NCI-H2196 treated with DMSO at 0.1 percent for 48 hours (cell line): ENCODE measurements at regions not wholly inside any gene's neighbourhood (a gene's known extent, or its start where the extent isn't known, plus 50 kb on each side); places are given as distances from the start of the nearest gene placed in this dataset.
A peak's percentile ranks its signal among the peaks of the same experiment; 100 is the strongest.

Experiments
- DNase-seq: peaks from one replicate; lab custom pipeline; 2025; ENCODE audit not compliant: unreplicated experiment; lab: John Stamatoyannopoulos, UW

- DNase-seq = peak; percentile 49
These were observed 495.1 kb downstream of the RPS24 start for GRCh38 chr10:78528749-78529204.

- DNase-seq = peak; percentile 54
These were observed 495.6 kb downstream of the RPS24 start for GRCh38 chr10:78529262-78529661.

- no peak for DNase-seq
These were observed 497.4 kb downstream of the RPS24 start for GRCh38 chr10:78531088-78531487.

GRCh38 chr10:78532480-78533042, 498.9 kb downstream of the RPS24 start:
- DNase-seq = no peak

- DNase-seq = no peak
These were observed 499.4 kb downstream of the RPS24 start for GRCh38 chr10:78533098-78533497.

GRCh38 chr10:78533776-78534175, 500.1 kb downstream of the RPS24 start:
- DNase-seq = no peak

- no peak for DNase-seq
These were observed 502.1 kb downstream of the RPS24 start for GRCh38 chr10:78535716-78536218.

- DNase-seq = no peak
These were observed 503.4 kb downstream of the RPS24 start for GRCh38 chr10:78537018-78537417.

GRCh38 chr10:78539247-78539766, 505.6 kb downstream of the RPS24 start:
- no peak for DNase-seq

- DNase-seq = peak; percentile 20
These were observed 506.9 kb downstream of the RPS24 start for GRCh38 chr10:78540355-78541076.

- no peak for DNase-seq
These were observed 507.9 kb downstream of the RPS24 start for GRCh38 chr10:78541481-78542140.

GRCh38 chr10:78542141-78542489, 508.5 kb downstream of the RPS24 start:
- DNase-seq = no peak

- DNase-seq = no peak
These were observed 508.9 kb downstream of the RPS24 start for GRCh38 chr10:78542521-78542920.

- no peak for DNase-seq
These were observed 509.5 kb downstream of the RPS24 start for GRCh38 chr10:78543031-78543748.

GRCh38 chr10:78543749-78544362, 510.2 kb downstream of the RPS24 start:
- no peak for DNase-seq

GRCh38 chr10:78544423-78545090, 510.9 kb downstream of the RPS24 start:
- DNase-seq = no peak

GRCh38 chr10:78545756-78546155, 512.1 kb downstream of the RPS24 start:
- no peak for DNase-seq

- DNase-seq = no peak
These were observed 513.7 kb downstream of the RPS24 start for GRCh38 chr10:78547397-78547796.

GRCh38 chr10:78547905-78548304, 514.2 kb downstream of the RPS24 start:
- DNase-seq = no peak

- no peak for DNase-seq
These were observed 514.7 kb downstream of the RPS24 start for GRCh38 chr10:78548369-78548768.
